HG02642 (cell line): ENCODE measurements at regions not wholly inside any gene's neighbourhood (a gene's known extent, or its start where the extent isn't known, plus 50 kb on each side); places are given as distances from the start of the nearest gene placed in this dataset.
A peak's percentile ranks its signal among the peaks of the same experiment; 100 is the strongest.

Source experiments
- ATAC-seq: cut with Tn5 transposase; IDR thresholded peaks from one replicate; pipeline ENCODE4 v1.9.1; 2021; ENCODE audit warnings: mild to moderate bottlenecking; ENCODE audit not compliant: unreplicated experiment, poor library complexity

GRCh38 chr4:53821179-53821851, 230.0 kb upstream of the LNX1 start:
- ATAC-seq = no peak

DNA sequence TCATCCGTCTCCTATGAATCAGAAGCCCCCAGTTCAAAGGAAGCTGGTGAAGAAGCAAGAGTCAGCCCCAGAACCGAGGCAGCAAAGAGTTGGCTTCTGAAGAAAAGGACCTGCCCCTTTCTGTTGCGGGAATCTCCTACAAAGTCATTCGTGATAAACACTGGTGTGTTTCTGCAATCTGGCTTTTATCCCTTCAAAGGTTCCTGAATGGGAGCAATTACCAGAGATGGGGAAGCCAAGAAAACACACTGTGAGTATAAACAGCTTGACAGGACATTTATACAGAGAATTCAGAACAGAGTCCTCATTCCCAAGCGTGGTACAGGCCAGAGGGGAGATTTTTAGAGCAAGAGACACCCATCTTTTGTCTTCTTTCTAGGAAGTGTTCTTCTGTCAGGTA, 226.8 kb upstream of the LNX1 start:
- no peak for ATAC-seq

DNA sequence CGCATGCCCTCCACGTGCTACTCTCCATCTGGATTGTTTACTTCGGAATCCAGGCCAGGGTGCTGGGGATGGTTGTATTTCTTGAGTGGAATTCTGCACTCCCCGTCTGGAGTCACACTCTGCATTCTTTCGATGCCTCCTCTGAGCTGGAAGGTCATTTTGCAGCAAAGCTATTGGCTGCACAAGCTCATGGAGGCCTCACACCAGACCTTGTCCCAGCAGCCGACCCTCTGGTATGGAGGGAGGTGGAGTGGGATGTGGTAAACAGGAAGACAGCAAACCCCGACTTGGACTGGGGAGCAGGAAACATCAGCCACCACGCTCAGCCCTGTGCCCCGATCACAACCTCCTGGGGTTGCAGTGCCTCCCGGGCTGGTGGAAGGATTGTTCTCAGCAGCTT, 225.3 kb upstream of the LNX1 start:
- no peak for ATAC-seq

GRCh38 chr4:53815281-53815680, 224.0 kb upstream of the LNX1 start:
- no peak for ATAC-seq

DNA sequence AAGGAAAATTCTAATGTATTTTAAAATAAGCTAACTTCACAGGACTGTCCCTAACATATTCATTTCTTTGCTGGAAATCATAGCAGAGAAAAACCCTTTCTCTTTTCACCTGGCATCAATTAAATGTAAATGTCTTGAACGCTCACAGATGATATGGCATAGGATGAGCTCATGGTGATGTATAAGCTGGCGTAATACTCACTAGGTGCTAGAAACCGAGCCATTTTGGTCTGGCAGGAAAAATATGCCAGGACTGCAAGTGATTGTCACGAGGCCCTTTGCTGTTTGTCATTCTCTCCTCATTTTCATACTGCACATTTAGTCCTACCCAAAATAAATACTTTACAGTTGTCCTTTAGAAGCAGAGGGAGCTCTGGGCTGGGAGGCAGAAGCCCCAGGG, 222.7 kb upstream of the LNX1 start:
- ATAC-seq = no peak

GRCh38 chr4:53810643-53811042, 219.4 kb upstream of the LNX1 start:
- no peak for ATAC-seq

DNA sequence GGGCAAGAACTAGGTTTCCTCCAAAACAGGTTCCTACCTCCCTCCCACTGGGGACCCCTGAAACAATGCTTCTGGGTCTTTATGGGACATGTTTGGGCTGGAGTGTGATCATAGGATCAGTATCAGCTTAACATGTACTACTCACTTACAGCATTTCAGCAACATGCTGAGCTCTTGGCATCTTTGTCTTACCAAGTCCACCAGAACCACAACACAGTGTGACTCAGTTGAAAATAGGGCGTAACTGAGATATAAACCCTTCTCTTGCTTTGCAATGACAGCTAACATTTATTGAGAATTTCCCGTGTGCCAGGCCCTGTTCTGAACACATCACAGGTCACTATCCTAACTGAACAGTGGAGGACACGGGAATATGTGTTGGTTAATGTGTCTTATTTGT, 218.5 kb upstream of the LNX1 start:
- ATAC-seq = no peak

GRCh38 chr4:53805291-53805690, 214.0 kb upstream of the LNX1 start:
- ATAC-seq = no peak

- ATAC-seq = peak; percentile 59
Measured at GRCh38 chr4:53804719-53805118, 213.4 kb upstream of the LNX1 start.

- ATAC-seq = no peak
Measured at GRCh38 chr4:53802500-53802899, 211.2 kb upstream of the LNX1 start.

DNA sequence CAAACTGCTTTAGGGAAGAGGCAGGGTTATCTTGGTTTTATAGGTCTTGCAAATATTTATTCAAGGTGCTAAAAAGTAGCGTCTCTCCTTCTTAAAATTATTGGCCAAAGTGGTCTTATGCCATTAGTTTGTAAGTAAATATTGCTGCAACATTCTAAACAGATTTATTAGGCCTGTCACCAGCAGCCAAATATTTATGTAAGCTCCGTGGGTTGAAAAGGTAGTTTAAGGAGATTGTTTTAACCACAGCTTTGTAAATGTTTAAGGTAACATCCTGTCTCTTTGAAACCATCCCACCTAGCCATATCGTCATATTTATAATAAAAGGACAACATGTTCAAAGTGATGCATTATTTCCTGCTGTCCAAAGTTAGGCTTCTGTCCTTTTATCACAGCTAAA, 210.1 kb upstream of the LNX1 start:
- ATAC-seq = no peak

DNA sequence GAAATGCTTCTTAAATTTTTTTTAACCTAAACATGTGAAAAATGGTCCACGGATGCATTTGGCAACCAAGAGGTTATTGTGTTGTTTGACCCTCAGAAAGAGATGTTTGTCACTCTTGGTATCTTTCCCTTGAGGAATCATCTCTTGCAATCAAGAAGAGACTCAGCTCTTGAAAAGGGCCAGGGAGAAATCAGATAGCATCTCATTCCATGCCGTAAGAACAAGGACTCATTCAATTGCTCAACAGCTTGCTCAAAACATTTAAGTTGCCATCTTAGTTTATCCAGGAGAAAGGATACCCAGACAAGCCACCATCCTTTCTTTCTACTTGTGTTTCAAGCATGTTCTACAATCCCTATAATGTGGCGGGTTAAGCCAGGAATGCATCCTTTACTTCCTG, 209.5 kb upstream of the LNX1 start:
- no peak for ATAC-seq

GRCh38 chr4:53793096-53793495, 201.8 kb upstream of the LNX1 start:
- no peak for ATAC-seq

DNA sequence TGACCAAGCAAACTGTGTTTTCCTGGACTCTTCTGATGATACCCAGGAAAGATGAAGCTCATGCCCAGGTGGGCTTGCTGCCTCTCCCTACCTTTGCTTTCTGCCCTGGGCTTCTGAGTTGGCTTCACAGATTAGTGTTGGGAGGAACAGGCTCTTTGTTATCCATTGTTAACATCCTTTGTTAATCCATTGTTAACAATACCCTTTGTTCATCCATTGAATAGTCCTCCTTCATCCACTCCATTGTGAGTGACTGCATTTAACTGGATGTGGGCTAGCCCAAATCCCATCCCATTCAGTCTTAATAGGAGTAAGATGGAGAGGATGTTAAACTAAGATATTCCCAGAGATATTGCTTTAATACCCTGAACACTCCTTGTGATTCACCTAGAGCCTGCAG, 199.0 kb upstream of the LNX1 start:
- ATAC-seq = no peak

- no peak for ATAC-seq
Measured at GRCh38 chr4:53788621-53789020, 197.3 kb upstream of the LNX1 start.

DNA sequence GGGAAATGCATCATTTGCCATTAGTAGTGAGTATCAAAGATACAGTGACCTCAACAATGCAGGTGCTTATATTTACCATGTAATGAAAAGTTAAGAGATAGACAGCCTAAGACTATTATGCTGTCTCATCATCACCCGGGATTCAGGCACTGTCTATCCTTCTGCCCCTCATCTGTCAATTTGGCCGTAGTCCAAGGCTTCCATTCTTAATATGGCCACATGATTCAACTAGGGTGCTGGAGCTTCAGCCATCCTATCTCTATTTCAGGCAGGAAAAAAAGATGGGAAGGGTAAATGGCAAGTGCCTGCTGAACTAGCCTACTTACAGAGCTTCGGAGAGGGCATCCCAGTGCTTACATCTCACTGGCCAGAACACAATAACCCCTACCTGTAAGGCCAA, 196.7 kb upstream of the LNX1 start:
- ATAC-seq = no peak

GRCh38 chr4:53786632-53787031, 195.3 kb upstream of the LNX1 start:
- no peak for ATAC-seq

- no peak for ATAC-seq
Measured at GRCh38 chr4:53785996-53786395, 194.7 kb upstream of the LNX1 start.

- ATAC-seq = no peak
Measured at GRCh38 chr4:53784112-53784511, 192.8 kb upstream of the LNX1 start.

DNA sequence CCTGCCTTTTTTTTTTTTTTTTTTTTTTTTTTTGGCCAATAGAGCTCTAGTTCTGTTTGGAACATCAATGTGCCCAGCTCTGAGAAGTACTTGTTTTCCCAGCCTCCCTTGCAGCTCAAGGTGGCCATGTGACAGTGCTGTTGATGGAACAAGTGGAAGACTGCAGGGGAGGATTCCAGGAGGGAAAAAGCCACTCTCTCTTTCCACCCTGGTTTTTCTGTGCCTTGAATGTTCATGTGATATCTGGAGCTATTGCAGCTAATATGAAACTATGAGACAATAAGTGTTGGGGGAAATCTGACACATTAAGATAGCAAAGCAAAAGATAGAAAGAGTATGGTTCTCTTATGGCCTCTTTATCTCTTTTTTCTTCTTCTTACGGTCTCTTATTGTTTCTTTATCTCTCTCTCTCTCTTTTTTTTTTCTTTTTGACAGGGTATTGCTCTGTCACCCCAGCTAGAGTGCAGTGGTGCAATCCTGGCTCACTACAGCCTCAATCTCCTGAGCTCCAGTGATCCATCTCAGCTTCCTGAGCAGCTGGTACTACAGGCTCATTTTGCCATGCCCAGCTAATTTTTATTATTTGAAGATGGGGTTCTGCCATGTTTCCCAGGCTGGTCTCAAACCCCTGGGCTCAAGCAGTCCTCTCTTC, 192.0 kb upstream of the LNX1 start:
- no peak for ATAC-seq

DNA sequence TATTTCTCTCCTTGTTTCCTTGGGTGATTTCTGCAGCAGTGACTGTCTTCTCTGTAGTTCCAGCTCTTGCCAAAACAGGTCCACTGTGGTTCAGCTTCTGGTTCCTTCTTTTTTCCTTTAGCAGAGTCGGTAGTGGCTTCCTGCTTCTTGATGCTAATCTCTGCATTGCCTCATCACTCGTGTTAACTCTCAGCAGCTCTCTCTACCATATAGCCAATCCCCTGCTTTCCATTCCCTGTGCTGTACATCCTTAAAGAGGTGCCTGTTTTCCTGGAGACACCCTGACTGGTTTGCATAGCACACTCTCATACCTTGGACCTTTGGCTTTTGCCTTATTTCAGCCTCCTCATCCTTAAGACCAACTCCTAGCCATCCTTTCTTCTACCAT, 191.2 kb upstream of the LNX1 start:
- no peak for ATAC-seq
